ENCODE measurements at regions not wholly inside any gene's neighbourhood (a gene's known extent, or its start where the extent isn't known, plus 50 kb on each side); places are given as distances from the start of the nearest gene placed in this dataset.

DNA sequence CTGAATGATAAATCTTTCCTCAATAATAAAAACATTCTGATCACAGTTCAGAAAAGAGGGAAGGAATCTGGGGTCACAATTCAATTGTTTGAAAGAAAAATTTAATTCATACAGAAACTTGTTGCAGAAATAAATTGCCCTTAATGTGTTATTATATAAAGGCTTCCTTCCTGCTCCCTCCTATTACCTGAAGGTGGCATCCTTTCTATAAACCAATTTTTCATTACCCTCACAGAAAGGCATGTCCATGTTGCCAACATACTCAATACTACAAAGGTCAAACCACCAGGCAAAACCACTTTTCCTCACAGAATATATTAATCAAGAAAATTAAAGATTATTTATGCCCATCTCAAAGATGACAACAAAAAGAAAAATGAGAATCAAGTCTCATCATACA, 194.3 kb upstream of the CT83 start:
- Mint-ChIP-seq H3K27ac (no peak overlapping the region), H3K4me1 (no peaks in the 10 kb centered on the region), H3K9me3 (peaks cover 0 to 4% (median 2%) of the 10 kb centered on the region in 3 donors), H3K36me3 (no peaks in the 10 kb centered on the region), H3K27me3 (peaks cover 0 to 4% of the 10 kb centered on the region in 2 donors), H3K4me3 (no peak overlapping the region)
- DNase-seq (no peak), ATAC-seq (replicated peaks in 1 of 4) (no peak)
- ChIA-PET POLR2A (no interaction called here), CTCF (no interaction called here)
- Histone ChIP-seq H3K27ac (ENCODE audit: low read length) (no peak overlapping the region), H3K9me3 (no peaks in the 10 kb centered on the region), H3K36me3 (ENCODE audit: control insufficient read depth in 2 of 2, extremely low read depth in 1 of 2, insufficient read depth in 1 of 2, low read length in 1 of 2) (no peaks in the 10 kb centered on the region), H3K4me1 (ENCODE audit: control insufficient read depth in 1 of 2, extremely low read depth in 1 of 2, insufficient read depth in 2 of 2, low read length in 2 of 2) (no peaks in the 10 kb centered on the region), H3K27me3 (replicated peaks in 1 of 2; ENCODE audit: control insufficient read depth in 2 of 2, extremely low read depth in 1 of 2, insufficient read depth in 2 of 2, low read length in 1 of 2) (no peaks in the 10 kb centered on the region), H3K4me3 (ENCODE audit: control insufficient read depth in 1 of 2, extremely low read depth in 1 of 2, low read length in 1 of 2) (no peak overlapping the region)

GRCh38 chrX:116628464-116628863, 165.7 kb upstream of the CT83 start:
- no peaks in the 10 kb centered on the region for H3K27me3 ChIP-seq (replicated peaks in 1 of 2; ENCODE audit: control insufficient read depth in 2 of 2, extremely low read depth in 1 of 2, insufficient read depth in 2 of 2, low read length in 1 of 2)
- DNase-seq (no peak), ATAC-seq (replicated peaks in 1 of 4) (no peak)
- Mint-ChIP-seq H3K4me3 (no peak overlapping the region), H3K4me1 (no peaks in the 10 kb centered on the region), H3K27ac (no peak overlapping the region), H3K27me3 (peaks cover 0 to 14% of the 10 kb centered on the region in 2 donors), H3K36me3 (no peaks in the 10 kb centered on the region), H3K9me3 (peaks cover 0 to 10% (median 5%) of the 10 kb centered on the region in 3 donors)
- H3K4me3 ChIP-seq (ENCODE audit: control insufficient read depth in 1 of 2, extremely low read depth in 1 of 2, low read length in 1 of 2) = no peak overlapping the region
- WGBS (ENCODE audit: insufficient coverage) = 100% methylated on average over 1 of the region's 1 CpG
- no peaks in the 10 kb centered on the region for H3K4me1 ChIP-seq (ENCODE audit: control insufficient read depth in 1 of 2, extremely low read depth in 1 of 2, insufficient read depth in 2 of 2, low read length in 2 of 2)
- ChIA-PET CTCF (no interaction called here), POLR2A (no interaction called here)
- H3K36me3 ChIP-seq (ENCODE audit: control insufficient read depth in 2 of 2, extremely low read depth in 1 of 2, insufficient read depth in 1 of 2, low read length in 1 of 2) = no peaks in the 10 kb centered on the region
- no peak overlapping the region for H3K27ac ChIP-seq (ENCODE audit: low read length)
- no peaks in the 10 kb centered on the region for H3K9me3 ChIP-seq

DNA sequence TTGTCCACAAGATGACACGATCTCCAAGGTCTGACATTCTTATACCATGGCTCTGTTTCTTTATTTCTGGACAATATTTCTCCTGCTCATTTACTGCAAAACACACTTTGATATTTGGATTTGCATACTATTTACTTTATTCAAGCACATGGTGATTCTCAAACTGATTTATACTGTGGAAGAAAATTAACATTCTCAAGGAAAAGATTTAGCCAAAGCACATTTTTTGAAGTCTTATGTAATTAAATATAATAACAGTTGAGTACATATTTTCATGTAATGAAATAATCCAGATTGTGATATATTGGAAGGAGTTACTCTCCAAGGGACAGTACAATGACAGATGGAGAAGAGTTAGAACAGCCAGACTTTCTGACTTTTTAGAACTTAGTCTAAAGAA, 155.8 kb upstream of the CT83 start:
- H3K36me3 ChIP-seq (ENCODE audit: control insufficient read depth in 2 of 2, extremely low read depth in 1 of 2, insufficient read depth in 1 of 2, low read length in 1 of 2) = no peaks in the 10 kb centered on the region
- DNase-seq (no peak), ATAC-seq (replicated peaks in 1 of 4) (no peak)
- Mint-ChIP-seq H3K27ac (no peak overlapping the region), H3K9me3 (no peaks in the 10 kb centered on the region), H3K27me3 (no peaks in the 10 kb centered on the region), H3K4me1 (no peaks in the 10 kb centered on the region), H3K36me3 (no peaks in the 10 kb centered on the region), H3K4me3 (no peak overlapping the region)
- ChIA-PET POLR2A (no interaction called here), CTCF (no interaction called here)
- no CpG with 5 or more reads among the region's 1 CpG for WGBS (ENCODE audit: insufficient coverage)
- H3K4me3 ChIP-seq (ENCODE audit: control insufficient read depth in 1 of 2, extremely low read depth in 1 of 2, low read length in 1 of 2) = no peak overlapping the region
- no peak overlapping the region for H3K27ac ChIP-seq (ENCODE audit: low read length)
- no peaks in the 10 kb centered on the region for H3K4me1 ChIP-seq (ENCODE audit: control insufficient read depth in 1 of 2, extremely low read depth in 1 of 2, insufficient read depth in 2 of 2, low read length in 2 of 2)
- no peaks in the 10 kb centered on the region for H3K9me3 ChIP-seq
- H3K27me3 ChIP-seq (replicated peaks in 1 of 2; ENCODE audit: control insufficient read depth in 2 of 2, extremely low read depth in 1 of 2, insufficient read depth in 2 of 2, low read length in 1 of 2) = no peaks in the 10 kb centered on the region

DNA sequence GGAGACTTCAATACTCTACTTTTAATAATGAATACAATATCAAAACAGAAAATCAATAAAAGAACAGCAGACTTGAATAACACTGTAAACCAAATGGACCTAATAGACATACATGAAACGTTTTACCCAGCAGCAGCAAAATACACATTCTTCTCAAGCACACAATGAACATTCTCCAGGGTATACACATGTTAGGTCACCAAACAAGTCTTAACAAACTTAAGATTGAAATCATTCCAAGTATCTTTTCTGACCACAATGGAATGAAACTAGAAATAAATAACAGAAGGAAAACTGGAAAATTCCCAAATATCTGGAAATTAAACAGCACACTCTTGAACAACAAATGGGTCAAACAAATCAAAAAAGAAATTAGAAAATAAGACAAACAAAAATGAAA, 145.0 kb upstream of the CT83 start:
- Mint-ChIP-seq H3K36me3 (no peaks in the 10 kb centered on the region), H3K9me3 (peaks cover 0 to 7% (median 3%) of the 10 kb centered on the region in 3 donors), H3K27ac (no peak overlapping the region), H3K27me3 (peaks cover 0 to 4% of the 10 kb centered on the region in 2 donors), H3K4me1 (no peaks in the 10 kb centered on the region), H3K4me3 (no peak overlapping the region)
- Histone ChIP-seq H3K27ac (ENCODE audit: low read length) (no peak overlapping the region), H3K36me3 (ENCODE audit: control insufficient read depth in 2 of 2, extremely low read depth in 1 of 2, insufficient read depth in 1 of 2, low read length in 1 of 2) (no peaks in the 10 kb centered on the region), H3K9me3 (no peaks in the 10 kb centered on the region), H3K4me1 (ENCODE audit: control insufficient read depth in 1 of 2, extremely low read depth in 1 of 2, insufficient read depth in 2 of 2, low read length in 2 of 2) (no peaks in the 10 kb centered on the region), H3K4me3 (ENCODE audit: control insufficient read depth in 1 of 2, extremely low read depth in 1 of 2, low read length in 1 of 2) (no peak overlapping the region), H3K27me3 (replicated peaks in 1 of 2; ENCODE audit: control insufficient read depth in 2 of 2, extremely low read depth in 1 of 2, insufficient read depth in 2 of 2, low read length in 1 of 2) (no peaks in the 10 kb centered on the region)
- no CpG with 5 or more reads among the region's 1 CpG for WGBS (ENCODE audit: insufficient coverage)
- ChIA-PET CTCF (no interaction called here), POLR2A (no interaction called here)
- ATAC-seq (replicated peaks in 1 of 4) (no peak), DNase-seq (no peak)

GRCh38 chrX:116605576-116605975, 142.8 kb upstream of the CT83 start:
- Mint-ChIP-seq H3K4me1 (no peaks in the 10 kb centered on the region), H3K36me3 (no peaks in the 10 kb centered on the region), H3K27ac (no peak overlapping the region), H3K4me3 (no peak overlapping the region), H3K27me3 (peaks cover 0 to 4% of the 10 kb centered on the region in 2 donors), H3K9me3 (peaks cover 0 to 7% (median 3%) of the 10 kb centered on the region in 3 donors)
- Histone ChIP-seq H3K36me3 (ENCODE audit: control insufficient read depth in 2 of 2, extremely low read depth in 1 of 2, insufficient read depth in 1 of 2, low read length in 1 of 2) (no peaks in the 10 kb centered on the region), H3K9me3 (no peaks in the 10 kb centered on the region), H3K27ac (ENCODE audit: low read length) (no peak overlapping the region), H3K4me3 (ENCODE audit: control insufficient read depth in 1 of 2, extremely low read depth in 1 of 2, low read length in 1 of 2) (no peak overlapping the region), H3K4me1 (ENCODE audit: control insufficient read depth in 1 of 2, extremely low read depth in 1 of 2, insufficient read depth in 2 of 2, low read length in 2 of 2) (no peaks in the 10 kb centered on the region), H3K27me3 (replicated peaks in 1 of 2; ENCODE audit: control insufficient read depth in 2 of 2, extremely low read depth in 1 of 2, insufficient read depth in 2 of 2, low read length in 1 of 2) (no peaks in the 10 kb centered on the region)
- no peak for ATAC-seq (replicated peaks in 1 of 4)
- POLR2A ChIA-PET = no interaction called here
- no peak for DNase-seq
- CTCF ChIA-PET = no interaction called here
- no CpG with 5 or more reads among the region's 1 CpG for WGBS (ENCODE audit: insufficient coverage)

DNA sequence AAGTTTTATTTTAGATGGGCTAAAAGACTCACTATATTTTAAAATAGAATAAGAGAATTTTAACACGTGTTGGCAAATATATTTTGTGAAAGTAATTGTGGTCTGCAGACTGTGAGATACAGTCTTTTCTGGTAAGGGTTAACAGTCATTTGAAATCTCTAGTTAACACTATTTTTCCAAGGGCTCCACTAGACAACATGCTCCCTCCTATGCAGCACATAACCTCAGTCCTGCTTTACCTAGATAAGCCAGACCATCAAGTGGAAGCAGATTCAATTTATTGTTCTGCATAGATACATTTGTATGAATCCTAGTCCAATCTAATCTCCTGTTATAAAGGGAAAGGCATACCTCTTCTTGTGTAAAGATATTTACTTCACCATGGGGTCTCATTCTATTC, 133.2 kb upstream of the CT83 start:
- DNase-seq (no peak), ATAC-seq (replicated peaks in 1 of 4) (no peak)
- H3K9me3 ChIP-seq = no peaks in the 10 kb centered on the region
- no peaks in the 10 kb centered on the region for H3K27me3 ChIP-seq (replicated peaks in 1 of 2; ENCODE audit: control insufficient read depth in 2 of 2, extremely low read depth in 1 of 2, insufficient read depth in 2 of 2, low read length in 1 of 2)
- no peak overlapping the region for H3K27ac ChIP-seq (ENCODE audit: low read length)
- H3K36me3 ChIP-seq (ENCODE audit: control insufficient read depth in 2 of 2, extremely low read depth in 1 of 2, insufficient read depth in 1 of 2, low read length in 1 of 2) = no peaks in the 10 kb centered on the region
- no CpG with 5 or more reads among the region's 1 CpG for WGBS (ENCODE audit: insufficient coverage)
- no peak overlapping the region for H3K4me3 Mint-ChIP-seq
- no peak overlapping the region for H3K27ac Mint-ChIP-seq
- no peaks in the 10 kb centered on the region for H3K36me3 Mint-ChIP-seq
- CTCF ChIA-PET = no interaction called here
- no peaks in the 10 kb centered on the region for H3K4me1 ChIP-seq (ENCODE audit: control insufficient read depth in 1 of 2, extremely low read depth in 1 of 2, insufficient read depth in 2 of 2, low read length in 2 of 2)
- H3K4me3 ChIP-seq (ENCODE audit: control insufficient read depth in 1 of 2, extremely low read depth in 1 of 2, low read length in 1 of 2) = no peak overlapping the region
- no peaks in the 10 kb centered on the region for H3K4me1 Mint-ChIP-seq
- no peaks in the 10 kb centered on the region for H3K9me3 Mint-ChIP-seq
- H3K27me3 Mint-ChIP-seq = peaks cover 0 to 4% of the 10 kb centered on the region in 2 donors
- POLR2A ChIA-PET = no interaction called here

Data from T-cell (primary cell).